NCI-H2081 (cell line): ENCODE measurements at regions not wholly inside any gene's neighbourhood (a gene's known extent, or its start where the extent isn't known, plus 50 kb on each side); places are given as distances from the start of the nearest gene placed in this dataset.

Source experiments
- DNase-seq, 2 experiments: peaks; one replicate each; lab custom pipeline; 2025; lab: John Stamatoyannopoulos, UW

DNA sequence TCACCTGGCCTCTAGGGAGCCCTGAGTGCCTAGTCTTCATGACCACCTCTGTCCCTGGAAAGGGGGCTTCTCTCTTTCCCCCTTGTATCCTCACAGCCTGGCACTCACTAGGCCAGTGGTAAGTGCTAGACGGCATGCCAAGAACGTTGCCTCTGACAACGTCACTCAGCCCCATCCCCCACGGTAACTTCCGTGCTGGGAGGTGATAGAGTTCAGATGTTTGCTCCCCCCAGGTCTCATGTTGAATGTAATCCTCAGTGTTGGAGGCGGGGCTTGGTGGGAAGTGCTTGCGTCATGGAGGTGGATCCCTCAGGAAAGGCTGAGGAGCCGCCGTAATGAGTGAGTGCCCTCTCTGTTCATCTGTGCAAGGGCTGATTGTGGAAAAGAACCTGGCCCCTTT lies 343.3 kb upstream of the MKI67 start:
- no peak for DNase-seq

DNA sequence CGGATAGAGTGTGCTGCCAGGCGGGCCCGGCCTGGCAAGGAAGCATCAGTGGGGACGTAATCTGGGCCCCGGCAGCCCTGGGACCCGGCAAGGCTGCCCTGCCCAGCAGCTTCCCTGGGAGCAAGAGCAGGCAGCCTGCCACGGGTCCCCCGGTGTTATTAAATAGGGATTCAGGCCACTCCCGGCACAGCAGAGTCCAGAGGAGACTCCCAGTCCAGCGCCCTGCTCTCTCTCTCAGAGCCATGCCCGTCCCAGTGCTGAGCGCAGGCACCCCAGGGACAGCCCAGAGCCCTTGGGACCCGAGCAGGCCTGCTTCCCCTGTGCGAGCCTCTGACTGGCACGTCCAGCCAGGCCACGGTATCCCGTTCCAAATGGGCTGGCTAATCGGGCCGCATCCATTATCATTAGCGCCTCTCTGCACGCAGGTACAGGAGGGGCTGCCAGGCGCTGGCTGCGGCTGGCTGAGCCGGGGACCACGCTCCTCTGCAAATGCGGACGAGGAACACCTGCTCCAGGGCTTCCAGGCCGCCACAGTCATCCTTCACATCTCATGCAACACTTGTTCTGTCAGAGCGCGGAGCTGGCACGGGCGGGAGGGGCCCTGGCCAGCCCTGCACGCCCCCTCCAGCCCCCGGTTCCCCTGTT lies 344.2 kb upstream of the MKI67 start:
- DNase-seq = no peak

DNA sequence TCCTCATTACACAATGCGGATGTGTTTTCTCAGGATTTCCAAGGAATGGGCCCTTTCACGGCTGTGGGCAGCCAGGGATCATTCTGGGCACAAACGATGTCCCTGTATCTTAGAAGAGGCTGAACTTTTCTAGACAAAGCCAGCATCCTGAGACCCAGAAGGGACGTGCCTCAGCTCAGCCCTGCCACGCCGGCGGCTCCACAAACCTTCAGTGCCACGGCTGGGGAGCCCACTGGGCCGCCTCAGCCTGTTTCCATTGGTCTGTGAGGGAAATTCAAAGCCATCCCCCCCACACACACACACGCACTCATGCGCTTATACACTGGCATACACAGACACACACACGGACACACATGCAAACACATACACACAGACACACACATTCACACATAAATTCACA lies 344.9 kb upstream of the MKI67 start:
- no peak for DNase-seq

DNA sequence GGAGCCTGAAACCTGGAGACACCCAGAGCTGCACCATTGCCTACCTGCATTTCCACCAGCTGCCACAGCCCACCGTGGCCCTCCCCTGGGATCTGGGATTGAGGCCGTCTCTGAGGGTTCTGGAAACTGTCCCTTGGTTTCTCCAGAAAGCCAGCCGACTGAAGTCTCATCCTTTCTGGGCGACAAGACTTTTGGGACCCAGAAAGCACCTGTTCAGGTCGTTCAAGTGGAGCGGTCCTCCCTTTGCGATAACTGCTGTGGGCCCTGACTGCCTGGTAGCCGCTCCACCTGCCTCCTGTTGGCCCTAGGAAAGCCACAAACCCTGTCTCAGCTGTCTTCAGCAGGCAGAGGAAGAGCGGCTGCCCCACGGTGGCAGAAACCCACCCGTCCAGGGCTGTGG lies 346.0 kb upstream of the MKI67 start:
- DNase-seq = no peak

DNA sequence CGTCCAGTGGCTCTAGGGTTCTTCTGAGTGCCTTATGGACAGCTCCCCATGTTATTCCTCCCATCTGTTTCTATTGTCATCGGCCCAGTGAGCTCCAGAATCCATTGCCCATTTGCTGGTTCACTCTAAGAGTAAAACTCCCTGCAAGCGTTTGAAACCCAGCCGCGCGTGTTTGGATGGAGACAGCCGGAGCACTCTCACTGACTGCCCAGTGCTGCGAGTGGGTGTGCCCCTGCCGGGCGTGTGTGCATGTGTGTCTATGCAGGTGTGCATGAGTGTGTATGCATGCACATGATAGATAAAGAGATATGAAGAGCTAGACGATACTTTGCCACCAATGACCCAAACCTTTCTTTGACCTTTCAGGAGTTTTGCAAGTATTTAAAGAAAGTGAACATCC lies 347.2 kb upstream of the MKI67 start:
- DNase-seq = no peak

DNA sequence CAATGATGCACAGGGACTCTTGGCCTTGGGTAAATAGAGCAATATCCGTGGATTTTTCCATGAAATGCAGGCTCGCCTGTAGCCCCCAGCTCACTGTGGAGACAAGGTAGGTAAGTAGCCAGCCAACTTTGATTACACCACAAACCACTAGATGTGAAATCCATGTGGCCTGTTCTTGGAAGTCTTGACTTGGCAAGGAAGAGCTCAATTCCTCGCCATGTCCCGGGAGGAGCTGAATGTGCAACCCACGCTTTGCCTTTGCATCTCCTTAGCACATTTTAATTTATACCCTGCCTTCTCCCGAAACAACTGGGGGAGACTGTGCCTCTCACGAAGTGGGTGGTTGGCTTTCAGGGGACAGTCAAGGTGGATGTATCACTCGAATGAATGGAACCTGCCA lies 347.7 kb upstream of the MKI67 start:
- no peak for DNase-seq

DNA sequence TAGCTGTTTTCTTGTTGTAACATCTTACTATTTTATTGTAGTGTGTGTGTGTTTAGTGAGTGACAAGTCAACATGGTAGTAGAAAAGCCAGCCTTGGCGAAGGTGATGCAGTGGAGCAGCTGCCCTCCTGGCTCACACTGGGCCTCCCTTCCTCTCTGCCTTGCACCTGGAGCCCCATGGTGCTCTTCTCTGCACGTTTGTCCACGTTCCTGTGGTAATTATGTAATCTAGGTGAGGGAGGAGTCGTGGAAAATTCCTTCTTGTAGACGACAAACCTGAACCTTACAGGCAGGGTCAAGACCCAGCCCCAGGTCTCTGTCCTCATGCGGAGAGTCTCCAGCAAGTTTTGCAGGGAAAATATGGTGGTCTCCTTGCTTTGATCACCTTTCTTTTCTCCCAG lies 348.3 kb upstream of the MKI67 start:
- DNase-seq = no peak

DNA sequence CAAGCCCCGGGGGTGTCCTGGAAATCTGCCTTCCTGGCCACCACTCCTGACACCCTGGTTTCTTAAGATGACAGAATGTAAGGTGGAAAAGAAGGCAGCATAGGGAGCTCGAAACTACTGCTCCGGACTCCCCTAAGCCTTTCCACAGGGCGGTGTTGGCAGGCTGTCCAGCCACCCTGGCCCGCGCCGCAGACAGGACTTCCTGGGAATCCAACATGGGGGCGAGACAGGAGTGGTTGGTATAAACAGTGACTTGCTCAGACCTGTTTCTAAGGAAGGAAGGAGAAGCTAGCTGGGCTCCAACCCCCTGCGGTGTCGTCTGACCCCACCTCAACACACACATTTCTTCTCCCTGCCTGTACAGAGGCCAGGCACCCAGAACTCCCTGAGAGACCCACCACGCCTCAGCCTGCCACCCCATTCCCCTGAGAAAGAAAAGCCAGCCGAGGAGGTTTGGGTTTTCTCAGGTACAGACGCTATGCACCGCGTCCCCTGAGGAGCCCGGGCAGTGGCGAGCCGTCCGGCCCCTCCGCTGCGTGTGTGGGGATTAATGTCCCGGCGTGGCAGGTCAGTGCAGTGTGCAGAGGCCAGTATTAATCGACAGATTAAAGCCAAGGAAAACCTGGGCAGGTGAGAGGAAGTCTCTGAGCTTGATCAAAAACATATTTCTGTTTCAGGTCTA lies 349.6 kb upstream of the MKI67 start:
- no peak for DNase-seq

DNA sequence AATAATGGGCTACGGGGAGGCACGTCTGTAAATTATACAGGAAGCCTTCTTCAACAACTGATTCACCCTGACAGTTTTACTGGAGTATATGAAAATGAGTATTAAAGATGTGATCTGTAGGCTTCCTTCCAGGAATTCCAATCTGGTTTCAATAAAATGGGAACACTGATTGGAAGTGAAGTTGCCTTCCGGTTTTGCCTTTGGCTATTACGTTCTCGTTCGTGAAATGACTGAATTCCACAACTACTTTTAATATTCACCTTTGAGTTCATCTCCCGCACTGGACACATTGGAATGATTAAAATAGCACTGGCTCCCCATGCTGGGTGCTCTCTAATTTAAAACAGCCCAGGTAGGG lies 350.1 kb upstream of the MKI67 start:
- DNase-seq = no peak

DNA sequence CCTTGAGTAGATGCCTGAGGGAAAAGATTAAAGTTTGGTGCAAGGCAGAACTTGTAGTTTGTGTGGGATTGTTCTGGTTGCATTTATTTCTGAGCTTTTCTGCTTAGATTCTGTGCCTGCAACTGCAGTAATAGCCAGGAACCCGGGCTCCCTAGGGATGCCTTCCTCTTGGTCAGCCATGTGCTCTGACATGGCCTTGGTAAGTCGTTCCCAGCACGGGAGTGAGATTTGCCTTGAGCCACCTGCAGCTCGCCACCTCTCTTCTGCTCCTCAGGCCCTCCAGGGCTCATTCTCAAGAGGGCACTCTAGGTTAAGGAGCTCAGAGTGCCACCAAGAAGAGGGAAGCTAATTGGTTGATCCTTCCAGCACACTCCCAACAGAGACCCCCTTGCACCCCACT lies 350.6 kb upstream of the MKI67 start:
- DNase-seq = no peak

DNA sequence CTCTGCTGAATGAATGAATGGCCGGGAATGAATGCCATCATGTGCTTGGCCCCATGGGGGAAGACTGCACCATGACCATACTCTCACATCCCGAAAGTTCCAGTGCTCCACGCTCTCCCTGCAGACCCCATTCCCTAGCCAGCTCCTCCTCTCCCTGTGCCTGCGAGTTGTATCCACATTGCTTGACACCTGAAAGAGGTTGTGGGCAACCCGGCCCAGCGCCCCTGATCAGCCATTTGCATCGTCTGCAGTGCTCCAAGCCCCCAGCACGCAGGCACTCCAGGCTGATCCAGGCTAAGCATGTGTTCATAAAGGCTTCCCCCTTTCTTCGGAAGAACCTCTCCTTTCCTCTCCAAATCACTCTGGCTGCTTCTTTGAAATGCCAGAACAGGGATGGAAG lies 354.4 kb upstream of the MKI67 start:
- DNase-seq = no peak

DNA sequence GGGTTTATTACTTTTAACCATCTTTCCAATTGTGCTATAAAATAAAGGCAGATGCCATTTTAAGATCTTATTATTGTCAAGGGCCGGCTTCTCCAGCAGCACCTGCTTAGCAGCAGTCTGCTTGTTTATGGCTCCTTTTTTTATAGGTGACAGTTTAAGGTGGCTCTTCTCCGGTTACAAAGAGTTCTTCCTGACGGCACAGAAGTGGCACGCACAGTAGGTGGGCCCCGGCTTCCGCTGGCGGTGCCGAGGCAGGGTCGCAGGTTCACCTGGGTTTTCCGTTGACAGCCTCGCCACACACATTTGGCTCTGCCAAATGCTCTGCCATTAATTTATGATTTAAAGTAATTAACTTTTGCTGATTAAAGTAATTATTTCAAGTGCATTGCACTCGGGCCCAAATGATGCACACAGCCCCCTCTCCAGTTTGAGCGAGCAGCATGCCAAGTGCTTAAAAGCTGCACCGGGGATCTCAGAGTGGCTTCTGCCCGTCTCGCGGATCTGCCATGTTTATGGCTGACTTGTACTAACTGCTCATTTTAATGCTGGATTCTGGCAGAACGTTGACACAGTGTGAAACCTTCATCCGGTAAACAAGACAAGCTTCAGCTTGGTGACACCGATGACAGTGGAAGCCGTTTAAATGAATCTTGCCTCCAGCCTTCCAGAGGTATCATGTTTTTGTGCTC lies 355.1 kb upstream of the MKI67 start:
- DNase-seq = no peak

DNA sequence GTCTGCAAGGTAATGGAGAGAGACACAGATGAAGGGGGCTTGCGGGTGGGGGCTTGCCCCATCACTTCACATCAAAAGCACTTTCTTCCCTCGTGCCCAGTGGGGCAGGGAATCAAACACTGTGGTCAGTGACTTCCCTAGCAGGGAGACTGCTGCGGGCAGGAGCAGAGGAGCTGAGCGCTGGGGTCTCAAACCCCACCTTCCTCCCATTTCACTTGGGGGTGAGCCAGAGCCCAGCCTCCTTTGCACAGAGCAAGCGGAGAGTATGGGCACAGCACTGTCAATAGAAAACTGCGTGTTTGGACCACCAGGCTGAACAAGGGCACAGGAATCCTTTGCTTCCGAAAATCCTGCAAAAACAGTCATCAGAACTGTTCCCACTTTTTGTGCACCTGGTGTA lies 355.8 kb upstream of the MKI67 start:
- DNase-seq = no peak

DNA sequence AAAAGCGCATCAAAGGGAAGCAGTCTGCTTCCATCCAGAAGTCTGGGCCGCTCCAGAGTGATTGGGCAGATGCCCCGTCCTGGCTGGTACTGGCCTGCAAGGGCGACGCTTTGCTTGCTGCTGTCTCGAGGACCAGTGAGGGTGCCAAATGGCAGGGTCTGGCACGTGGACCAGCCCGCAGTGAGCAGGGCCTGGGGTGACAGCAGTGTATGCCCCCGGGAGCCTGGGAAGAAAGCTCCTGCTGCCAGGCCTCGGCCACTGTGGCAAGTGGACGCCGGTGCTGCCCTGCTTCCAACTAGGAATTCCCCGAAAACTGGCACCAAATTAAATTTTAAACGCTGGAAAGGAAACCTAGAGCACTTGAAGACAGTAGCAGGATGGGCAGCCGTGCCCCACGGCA lies 357.0 kb upstream of the MKI67 start:
- no peak for DNase-seq

DNA sequence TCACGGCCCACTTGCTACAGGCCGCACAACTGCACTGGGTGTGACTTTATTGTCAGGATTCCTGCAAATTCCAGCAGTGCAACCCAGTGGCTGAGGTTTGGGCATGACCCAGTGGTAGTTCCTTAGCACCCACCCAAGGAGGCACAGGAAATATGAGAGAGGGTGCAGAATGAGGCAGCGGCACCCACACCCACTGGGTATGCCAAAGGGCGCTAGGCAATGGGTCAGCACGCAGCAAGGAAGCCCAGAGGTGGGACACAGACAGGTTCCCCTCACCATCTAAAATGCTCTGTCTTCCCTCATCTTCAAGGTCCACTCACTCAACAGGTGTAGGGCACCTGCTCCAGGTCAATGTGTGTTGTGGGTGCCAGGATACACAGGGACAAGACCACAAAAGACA lies 357.8 kb upstream of the MKI67 start:
- DNase-seq = no peak

DNA sequence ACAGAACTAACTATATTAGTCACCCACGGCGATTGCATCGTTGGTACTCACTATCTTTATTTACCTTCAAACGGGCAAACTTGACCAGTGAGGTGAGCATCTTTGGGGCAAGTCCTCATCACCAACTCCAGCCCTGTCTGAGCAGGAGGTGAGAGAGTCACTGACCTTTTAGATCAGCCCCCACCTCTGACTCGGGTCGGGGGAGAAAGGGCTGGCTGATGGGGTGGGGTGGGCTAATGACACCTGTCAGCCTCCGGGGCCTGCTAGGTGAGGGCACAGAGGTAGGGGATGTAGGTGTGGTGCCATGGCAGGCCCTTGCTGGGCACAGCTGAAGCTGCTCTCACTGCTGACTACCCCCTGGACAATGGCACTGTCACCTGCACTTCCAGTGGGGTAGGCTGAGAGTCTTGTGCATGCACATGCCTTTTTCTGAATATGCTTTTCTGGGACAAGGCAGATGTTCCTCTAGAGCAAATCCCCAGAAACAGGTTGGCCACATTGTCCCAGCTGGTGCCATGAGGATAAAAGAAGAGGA lies 359.5 kb upstream of the MKI67 start:
- DNase-seq = no peak

DNA sequence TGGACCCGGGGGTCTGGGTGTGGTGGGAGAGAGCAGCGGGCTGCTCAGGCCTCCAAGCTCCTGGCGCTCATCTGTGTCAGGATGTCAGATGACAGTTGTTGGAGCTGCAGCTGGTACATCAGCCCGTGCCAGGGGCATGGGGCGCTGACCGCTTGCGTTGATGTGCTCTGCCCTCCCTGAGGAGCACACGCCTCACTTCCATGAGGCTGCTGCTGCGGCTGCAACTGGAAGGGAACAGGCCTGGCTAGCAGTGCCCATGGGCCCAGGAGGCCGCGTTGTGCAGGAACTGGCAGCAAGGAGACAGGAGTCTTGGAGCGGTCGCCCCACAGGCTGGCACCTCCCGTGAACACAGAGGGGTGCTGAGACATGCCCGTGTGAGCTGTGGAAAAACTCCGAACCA lies 361.3 kb upstream of the MKI67 start:
- no peak for DNase-seq

DNA sequence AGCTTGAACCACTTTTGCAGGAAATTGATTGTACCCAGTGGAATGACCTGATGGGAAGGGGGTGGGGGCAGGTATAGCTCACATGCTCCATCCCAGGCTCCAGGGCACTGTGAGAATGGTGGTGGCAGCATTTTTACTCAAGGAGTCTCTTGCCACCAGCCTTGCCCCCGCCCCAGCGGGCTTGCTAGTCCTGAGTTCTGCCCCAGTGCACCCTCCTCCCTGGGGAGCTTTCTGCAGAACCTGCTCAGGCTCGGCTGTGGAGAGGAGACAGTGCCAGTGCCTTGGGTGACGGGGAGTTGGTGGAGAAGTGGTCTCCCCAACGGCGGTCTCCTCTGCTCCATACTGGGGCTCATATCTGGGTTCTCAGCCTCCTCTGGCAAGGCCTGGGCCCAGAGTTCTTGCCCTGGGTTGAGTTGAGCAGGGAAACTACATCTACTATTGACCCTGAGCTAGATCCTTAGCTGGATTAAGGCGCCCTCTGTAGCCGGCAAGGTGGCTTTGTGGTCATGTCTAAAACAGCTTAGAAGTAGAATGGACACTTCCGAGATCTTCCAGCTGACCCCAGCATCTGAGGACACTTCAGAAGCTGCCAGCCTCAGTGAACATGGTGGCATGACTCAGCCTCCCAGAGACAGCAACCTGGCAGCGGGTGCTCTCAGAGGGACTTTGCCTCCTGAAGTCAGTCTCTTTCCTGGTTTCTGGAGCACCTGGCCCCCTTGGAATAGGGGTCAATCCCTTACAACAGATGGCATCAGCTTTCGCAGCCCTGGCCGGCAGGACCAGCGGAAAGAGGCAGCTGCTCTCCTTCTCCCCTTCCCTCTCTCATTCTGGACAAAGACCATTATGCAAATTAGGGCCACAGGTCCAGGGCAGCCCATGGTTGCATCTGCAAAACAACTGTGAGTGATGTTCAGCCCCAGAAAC lies 363.4 kb upstream of the MKI67 start:
- DNase-seq = no peak

DNA sequence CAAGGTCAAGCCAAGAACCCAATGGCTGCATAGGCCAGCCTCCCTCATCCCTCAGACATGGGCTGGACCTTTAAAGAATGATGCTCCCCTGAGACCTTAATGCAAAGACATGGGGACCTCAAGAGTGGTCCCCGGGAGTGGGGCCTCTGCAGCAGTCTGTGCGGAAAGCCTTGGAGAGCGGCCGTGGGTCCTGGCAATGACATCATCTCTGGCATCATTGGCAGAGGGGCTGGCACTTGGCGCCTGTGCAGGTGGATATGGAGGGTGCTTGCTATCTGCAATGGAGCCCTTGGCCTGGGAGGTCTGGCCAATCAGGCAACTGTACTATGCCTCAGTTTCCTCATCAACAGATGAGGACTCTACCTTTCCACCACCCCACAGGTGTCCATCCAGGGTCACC lies 365.5 kb upstream of the MKI67 start:
- no peak for DNase-seq

DNA sequence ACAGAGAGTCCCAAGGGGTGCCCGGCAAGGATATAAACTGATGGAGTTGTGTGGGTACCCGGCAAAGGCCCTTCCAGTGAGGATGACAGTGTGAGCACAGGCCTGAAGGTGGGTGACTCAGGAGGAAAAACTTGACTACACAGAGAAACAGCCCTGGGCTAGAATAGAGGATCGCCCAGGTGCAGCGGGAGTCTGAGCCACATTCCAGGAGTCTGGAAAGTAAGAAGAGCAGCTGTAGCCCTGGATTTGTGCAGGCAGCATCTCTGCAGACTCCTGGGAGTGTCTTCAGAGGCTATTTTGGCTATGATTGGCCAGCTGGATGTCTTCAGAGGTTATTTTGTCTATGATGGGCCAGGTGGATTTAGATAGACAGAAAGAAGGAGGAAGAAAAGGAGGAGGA lies 367.6 kb upstream of the MKI67 start:
- DNase-seq = no peak

DNA sequence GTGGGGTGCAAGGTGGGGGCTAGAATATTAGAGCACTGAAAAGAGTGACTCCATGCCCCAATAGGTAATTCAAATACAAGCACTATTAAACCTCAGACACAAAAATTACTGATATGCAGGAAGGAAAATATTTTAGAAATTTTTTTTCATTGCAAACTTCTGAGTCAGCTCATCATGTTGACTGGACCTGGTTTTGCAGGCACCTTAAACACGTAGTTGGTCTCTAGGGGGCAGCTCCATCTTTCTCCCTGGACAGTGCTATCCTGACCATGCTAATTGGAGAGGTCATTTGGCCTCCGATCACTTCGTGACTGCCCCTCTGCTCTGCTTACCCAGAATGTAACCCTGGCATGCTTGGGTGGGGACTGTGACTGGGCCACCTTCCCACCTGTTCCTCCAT lies 368.4 kb upstream of the MKI67 start:
- DNase-seq = no peak

DNA sequence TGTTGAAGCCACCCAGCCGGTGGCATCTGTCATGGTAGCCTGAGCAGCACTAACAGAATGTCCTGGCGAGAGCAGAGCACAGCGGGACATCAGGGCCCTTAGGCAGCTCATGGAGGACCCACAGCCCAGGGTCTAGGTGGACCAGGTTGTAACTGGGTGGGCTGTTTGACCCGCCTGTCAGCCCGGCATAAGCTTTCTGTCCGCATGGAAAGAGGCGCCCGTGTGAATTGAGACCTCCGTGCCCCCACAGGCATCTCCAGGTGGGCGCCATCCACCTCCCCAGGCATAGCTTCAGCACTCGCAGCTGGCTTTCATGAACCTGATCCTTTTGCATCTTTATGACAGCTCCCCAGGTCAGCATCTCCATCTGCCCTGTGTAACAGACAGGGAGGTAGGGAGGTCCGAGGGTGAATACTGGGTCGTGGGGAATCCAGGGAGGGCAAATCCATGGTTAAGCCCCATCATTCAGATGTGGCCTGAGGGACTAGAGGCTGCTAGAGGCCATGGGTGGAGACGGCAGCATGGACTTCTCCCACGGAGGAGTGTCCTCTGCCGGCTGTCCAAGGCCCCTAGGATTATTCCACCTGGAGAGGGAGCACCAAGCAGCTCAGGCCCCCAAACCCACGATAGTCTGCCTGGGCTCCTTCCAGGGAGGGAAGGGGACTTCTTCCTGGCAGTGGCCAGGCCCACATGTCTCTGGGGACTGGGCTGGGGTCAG lies 371.6 kb upstream of the MKI67 start:
- DNase-seq = no peak
